Progenitor cell of endocrine pancreas (in vitro differentiated cells): ENCODE measurements at regions not wholly inside any gene's neighbourhood (a gene's known extent, or its start where the extent isn't known, plus 50 kb on each side); places are given as distances from the start of the nearest gene placed in this dataset.

Experiments used
- DNase-seq: peaks from one replicate; pipeline ENCODE4 v3.0.0; 2021; ENCODE audit warnings: low spot score; ENCODE audit not compliant: unreplicated experiment
- H3K27ac Mint-ChIP-seq: 2 replicates; pipeline ENCODE4 v1.8.0; 2021; ENCODE audit warnings: mild to moderate bottlenecking, moderate library complexity, mixed read lengths
- H3K27me3 Mint-ChIP-seq: 2 replicates; pipeline ENCODE4 v1.8.0; 2021; ENCODE audit warnings: mixed read lengths
- H3K36me3 Mint-ChIP-seq: 2 replicates; pipeline ENCODE4 v1.8.0; 2022; ENCODE audit warnings: mixed read lengths; ENCODE audit not compliant: insufficient read depth
- H3K4me1 Mint-ChIP-seq: 2 replicates; pipeline ENCODE4 v1.8.0; 2021; ENCODE audit warnings: low read depth, mixed read lengths
- H3K4me3 Mint-ChIP-seq: 2 replicates; pipeline ENCODE4 v1.8.0; 2021; ENCODE audit warnings: low read depth, mild to moderate bottlenecking, moderate library complexity, mixed read lengths
- H3K9me3 Mint-ChIP-seq: 2 replicates; pipeline ENCODE4 v1.8.0; 2021; ENCODE audit warnings: low read depth, mixed read lengths
- TF ChIP-seq, protein P1 (sequence below): fragments of 200-600 bp; sonication (generic); IDR thresholded peaks from one replicate; pipeline ENCODE4 v1.5.0; 2021; ENCODE audit warnings: antibody characterized with exemption, mild to moderate bottlenecking; ENCODE audit not compliant: unreplicated experiment

GRCh38 chr12:42780671-42781070 lies 191.1 kb upstream of the PRICKLE1 start:
- Mint-ChIP-seq H3K4me1 (peaks cover 6% of the 10 kb centered on the region), H3K4me3 (no peak overlapping the region), H3K27ac (no peak overlapping the region), H3K9me3 (no peaks in the 10 kb centered on the region), H3K27me3 (no peaks in the 10 kb centered on the region), H3K36me3 (no peaks in the 10 kb centered on the region)
- DNase-seq = no peak
- TF ChIP-seq, protein P1, sequence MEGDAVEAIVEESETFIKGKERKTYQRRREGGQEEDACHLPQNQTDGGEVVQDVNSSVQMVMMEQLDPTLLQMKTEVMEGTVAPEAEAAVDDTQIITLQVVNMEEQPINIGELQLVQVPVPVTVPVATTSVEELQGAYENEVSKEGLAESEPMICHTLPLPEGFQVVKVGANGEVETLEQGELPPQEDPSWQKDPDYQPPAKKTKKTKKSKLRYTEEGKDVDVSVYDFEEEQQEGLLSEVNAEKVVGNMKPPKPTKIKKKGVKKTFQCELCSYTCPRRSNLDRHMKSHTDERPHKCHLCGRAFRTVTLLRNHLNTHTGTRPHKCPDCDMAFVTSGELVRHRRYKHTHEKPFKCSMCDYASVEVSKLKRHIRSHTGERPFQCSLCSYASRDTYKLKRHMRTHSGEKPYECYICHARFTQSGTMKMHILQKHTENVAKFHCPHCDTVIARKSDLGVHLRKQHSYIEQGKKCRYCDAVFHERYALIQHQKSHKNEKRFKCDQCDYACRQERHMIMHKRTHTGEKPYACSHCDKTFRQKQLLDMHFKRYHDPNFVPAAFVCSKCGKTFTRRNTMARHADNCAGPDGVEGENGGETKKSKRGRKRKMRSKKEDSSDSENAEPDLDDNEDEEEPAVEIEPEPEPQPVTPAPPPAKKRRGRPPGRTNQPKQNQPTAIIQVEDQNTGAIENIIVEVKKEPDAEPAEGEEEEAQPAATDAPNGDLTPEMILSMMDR = no peak

DNA sequence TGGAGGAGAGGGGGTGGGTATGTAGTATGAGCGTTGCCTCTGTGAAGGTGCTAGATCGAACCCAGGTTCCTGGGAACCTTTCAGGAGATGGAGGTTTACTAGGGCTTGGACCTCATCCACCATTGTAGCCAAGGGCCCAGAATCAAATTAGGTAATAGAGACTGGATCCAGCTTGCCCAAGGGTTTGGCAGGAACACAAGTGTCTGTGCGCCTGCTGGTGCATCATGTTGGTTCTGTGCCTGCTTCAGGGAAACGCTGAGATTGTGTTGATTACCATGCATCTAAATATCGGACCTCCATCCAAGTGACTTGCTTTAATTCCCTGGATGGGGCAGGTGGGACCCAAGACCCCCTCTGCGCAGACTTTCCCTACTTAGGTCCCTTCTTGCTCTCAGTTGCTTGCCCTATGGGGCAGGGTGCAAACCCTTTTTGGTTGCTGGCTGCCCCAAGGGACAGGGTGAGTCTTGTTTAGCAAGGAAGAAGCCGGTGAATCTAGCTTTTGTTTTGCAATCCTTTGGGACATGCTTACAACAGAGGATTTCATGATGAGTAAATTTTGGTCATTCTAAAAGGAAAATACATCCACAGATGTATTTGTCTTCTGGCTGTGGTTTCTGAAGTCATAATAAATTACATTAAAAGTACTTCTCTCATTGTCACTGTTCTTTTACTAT lies 189.8 kb upstream of the PRICKLE1 start:
- no peaks in the 10 kb centered on the region for H3K9me3 Mint-ChIP-seq
- DNase-seq = no peak
- TF ChIP-seq, protein P1 = no peak
- H3K27me3 Mint-ChIP-seq = no peaks in the 10 kb centered on the region
- no peaks in the 10 kb centered on the region for H3K36me3 Mint-ChIP-seq
- H3K27ac Mint-ChIP-seq = no peak overlapping the region
- no peak overlapping the region for H3K4me3 Mint-ChIP-seq
- peaks cover 6% of the 10 kb centered on the region for H3K4me1 Mint-ChIP-seq

GRCh38 chr12:42776396-42776795 lies 186.8 kb upstream of the PRICKLE1 start:
- Mint-ChIP-seq H3K36me3 (peaks cover 4% of the 10 kb centered on the region), H3K4me1 (peaks cover 6% of the 10 kb centered on the region), H3K4me3 (no peak overlapping the region), H3K9me3 (peaks cover 7% of the 10 kb centered on the region), H3K27me3 (no peaks in the 10 kb centered on the region), H3K27ac (no peak overlapping the region)
- TF ChIP-seq, protein P1 = no peak
- no peak for DNase-seq

- TF ChIP-seq, protein P1 = no peak
- H3K9me3 Mint-ChIP-seq = peaks cover 15% of the 10 kb centered on the region
- H3K4me3 Mint-ChIP-seq = no peak overlapping the region
- no peaks in the 10 kb centered on the region for H3K27me3 Mint-ChIP-seq
- peaks cover 4% of the 10 kb centered on the region for H3K36me3 Mint-ChIP-seq
- H3K27ac Mint-ChIP-seq = no peak overlapping the region
- DNase-seq = no peak
- H3K4me1 Mint-ChIP-seq = peaks cover 3% of the 10 kb centered on the region
Measured at GRCh38 chr12:42774238-42774637, 184.7 kb upstream of the PRICKLE1 start.

DNA sequence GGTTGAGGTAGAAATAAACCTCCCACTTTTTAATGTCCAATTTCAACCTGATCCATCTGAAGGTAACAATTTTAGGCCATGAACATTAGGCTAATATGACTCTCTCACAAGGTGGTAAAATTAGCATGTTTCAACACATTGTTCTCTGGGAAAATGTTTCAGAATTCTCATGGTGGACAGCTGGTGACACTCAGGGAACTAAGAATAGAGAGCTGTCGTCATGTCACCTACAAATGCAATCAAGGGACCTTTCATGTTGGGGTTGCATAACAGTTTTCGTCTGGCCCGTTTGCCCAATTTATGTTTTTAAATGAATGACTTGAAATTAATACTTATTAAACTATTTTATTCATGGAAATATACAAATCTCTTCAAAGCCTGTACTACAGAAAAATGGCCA lies 180.7 kb upstream of the PRICKLE1 start:
- TF ChIP-seq, protein P1 = no peak
- H3K4me1 Mint-ChIP-seq = peaks cover 9% of the 10 kb centered on the region
- H3K27ac Mint-ChIP-seq = no peak overlapping the region
- peaks cover 4% of the 10 kb centered on the region for H3K36me3 Mint-ChIP-seq
- peaks cover 15% of the 10 kb centered on the region for H3K9me3 Mint-ChIP-seq
- H3K4me3 Mint-ChIP-seq = no peak overlapping the region
- DNase-seq = no peak
- no peaks in the 10 kb centered on the region for H3K27me3 Mint-ChIP-seq
